ENCODE measurements at regions not wholly inside any gene's neighbourhood (a gene's known extent, or its start where the extent isn't known, plus 50 kb on each side); places are given as distances from the start of the nearest gene placed in this dataset.
"Not testable (repeated sequence)": the region's sequence is repeated elsewhere in the genome, so short reads cannot be mapped to it uniquely, and the experiment has no call there.

DNA sequence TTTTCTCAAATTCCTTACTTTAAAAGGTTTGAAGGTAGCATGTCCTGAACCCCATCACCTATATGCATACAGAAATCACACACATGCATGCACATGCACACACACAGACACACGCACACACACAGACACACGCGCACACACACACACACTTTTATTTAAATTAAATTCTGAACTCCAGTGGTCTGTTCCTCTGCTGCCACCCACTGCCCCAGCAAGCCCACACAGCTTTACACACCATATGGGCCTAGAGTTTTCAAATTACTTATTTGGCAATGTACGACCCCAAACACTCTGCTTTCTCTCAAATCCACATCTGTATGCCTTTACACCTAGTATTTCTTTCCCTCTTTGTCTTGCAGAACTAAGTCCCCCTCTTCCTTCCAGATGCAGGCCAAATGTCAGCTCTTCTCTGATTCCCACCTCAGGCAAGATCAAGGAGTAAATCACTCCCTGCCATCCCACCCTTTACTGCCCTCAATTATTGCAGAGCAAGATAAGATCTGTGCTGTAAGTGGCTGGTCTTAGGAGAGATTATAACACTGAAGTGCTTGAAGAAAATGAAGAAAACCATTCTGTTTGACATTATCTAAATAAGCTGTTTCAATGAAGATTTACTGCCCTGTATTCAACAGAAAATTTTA lies 429.9 kb upstream of the CXADR start:
- no peak for DNase-seq (ENCODE audit: low read depth in 2 of 2, low spot score in 1 of 2)

DNA sequence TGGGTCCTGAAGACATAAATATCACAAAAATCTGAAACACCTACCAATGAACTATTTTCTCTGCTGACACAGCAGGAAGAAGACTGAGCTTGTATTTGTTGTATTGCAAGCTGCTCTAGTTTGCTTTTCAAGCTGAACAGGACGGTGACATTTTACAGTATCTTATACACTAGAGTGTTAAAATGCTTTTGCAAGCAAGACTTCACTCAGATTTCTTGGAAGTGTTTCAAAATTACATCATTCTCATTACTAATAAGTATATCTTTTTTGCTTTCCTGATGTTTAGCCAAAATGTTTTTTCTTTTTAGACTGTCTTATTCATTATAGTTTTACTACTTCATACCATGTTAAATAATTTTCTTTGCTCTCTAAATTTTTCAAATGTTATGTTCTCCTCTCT lies 427.1 kb upstream of the CXADR start:
- DNase-seq (ENCODE audit: low read depth in 2 of 2, low spot score in 1 of 2): no peak

DNA sequence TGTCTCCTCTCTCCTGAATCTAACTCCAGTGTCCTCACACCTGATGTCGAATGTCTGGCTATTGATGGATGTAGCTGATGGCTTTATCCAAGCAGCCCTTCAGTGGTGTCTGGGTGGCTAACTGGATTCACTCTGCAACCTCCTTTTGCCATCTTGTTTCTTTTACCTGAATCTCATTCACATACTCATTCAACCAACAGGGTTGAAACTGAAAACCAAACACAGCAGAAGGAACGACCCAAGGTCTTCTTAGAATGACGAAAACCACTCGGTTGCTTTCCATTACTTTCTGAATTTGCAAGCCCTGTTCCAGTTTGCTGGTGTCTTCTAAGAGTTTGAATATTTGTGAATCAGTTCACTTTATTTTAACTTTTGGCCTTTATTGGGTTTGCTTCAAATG lies 424.3 kb upstream of the CXADR start:
- no peak for DNase-seq (ENCODE audit: low read depth in 2 of 2, low spot score in 1 of 2)

DNA sequence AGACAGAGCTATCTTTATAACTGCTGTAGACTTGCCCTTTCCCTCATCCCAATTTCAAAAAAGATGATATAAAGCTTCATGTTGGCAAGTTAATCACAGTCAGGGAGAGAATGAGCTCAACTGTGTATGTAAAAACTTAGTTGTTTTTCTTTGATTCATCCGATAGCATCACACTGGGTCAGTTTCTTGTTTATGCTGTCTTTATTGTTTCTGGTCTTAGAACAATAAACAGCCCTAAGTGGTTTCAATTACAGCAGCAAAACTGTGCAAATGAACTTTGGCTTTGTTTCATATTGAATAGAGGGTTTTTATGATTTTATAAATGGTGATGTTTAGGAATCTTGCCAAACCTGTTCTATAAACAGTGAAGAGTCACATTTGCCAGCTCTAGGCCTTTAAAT lies 423.8 kb upstream of the CXADR start:
- DNase-seq (ENCODE audit: low read depth in 2 of 2, low spot score in 1 of 2): no peak

DNA sequence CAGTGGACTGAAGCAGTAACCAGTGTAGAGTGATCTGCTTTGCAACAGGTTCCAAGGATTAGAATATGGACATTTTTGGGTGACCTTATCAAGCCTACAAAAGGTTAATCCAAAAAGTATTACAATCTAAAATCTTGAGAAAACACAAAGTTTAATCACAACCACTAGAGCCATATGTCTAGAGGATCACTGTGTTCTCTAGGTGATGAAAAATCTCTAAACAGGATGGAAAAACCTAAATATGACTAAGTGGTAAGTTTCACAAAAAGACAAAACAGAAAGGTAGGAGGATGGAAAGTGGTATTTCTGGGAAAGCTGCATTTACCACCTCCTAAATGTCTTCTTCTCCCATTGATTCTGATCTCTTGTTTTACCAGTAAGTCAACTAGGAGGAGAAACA lies 411.1 kb upstream of the CXADR start:
- DNase-seq (ENCODE audit: low read depth in 2 of 2, low spot score in 1 of 2): no peak

DNA sequence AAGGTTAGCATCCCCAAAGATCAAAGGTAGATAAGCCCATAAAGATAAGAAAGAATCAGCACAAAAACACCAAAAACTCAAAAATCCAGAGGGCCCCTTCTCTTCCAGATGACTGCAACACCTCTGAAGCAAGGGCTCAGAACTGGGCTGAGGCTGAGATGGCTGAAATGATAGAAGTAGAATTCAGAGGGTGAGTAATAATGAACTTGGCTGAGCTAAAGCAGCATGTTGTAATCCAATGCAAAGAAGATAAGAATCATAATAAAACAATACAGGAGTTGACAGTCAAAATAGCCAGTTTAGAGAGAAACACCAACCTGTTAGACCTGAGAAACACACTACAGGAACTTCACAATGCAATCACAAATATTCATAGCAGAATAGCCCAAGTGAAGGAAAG lies 406.9 kb upstream of the CXADR start:
- DNase-seq (ENCODE audit: low read depth in 2 of 2, low spot score in 1 of 2): no peak

DNA sequence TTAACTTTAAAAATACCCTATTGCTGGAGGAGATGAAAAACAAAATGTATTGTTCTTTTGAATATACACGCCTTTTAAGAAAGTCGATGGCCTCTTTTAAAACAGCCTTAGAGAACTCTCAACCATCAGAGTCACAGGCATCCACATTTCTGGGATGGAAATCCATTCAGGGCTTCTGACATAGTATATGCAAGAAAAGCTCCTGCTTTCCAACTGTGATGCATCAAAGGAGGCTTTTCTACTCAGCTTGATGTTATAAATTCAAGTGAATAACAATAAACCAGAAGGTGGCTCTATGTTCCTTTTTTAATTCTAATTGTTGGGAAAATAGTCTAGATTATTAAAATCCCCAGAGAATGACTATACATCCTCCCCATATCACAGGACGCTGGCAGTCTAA lies 398.8 kb upstream of the CXADR start:
- DNase-seq (ENCODE audit: low read depth in 2 of 2, low spot score in 1 of 2): no peak

DNA sequence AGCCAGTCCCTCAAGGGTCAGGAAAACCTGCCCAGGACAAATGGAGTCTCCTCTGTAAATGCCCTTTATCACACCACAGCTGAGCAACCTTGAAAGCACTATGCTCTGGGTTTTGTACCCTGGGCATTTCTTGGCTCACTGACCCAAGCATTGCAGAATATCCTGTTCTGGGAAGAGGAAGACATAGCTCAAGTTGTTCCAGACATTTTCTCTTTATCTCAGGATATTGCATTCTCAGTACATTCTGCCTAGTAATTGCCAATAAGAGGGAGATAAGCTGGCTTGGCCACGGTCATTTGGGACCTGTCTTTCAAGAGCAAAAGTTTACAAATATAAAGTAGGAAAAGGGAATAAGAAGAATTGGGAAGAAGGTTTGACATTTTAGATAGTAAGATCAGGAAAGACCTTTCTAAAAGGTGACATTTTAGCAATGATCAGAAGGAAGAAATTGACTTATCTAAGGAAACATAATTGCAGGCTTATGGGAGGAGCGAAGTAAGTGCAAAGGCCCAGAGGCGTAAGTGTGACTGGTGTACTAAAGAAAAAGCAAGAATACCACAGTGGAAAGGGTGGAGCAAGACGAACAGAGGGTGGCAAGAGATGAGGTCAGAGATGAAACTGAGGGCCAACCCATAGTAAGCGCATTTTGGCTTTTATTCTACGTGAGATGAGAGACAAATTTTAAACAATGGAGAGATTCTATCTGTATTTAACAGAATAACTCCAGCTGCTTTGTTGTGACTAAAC lies 394.0 kb upstream of the CXADR start:
- no peak for DNase-seq (ENCODE audit: low read depth in 2 of 2, low spot score in 1 of 2)

DNA sequence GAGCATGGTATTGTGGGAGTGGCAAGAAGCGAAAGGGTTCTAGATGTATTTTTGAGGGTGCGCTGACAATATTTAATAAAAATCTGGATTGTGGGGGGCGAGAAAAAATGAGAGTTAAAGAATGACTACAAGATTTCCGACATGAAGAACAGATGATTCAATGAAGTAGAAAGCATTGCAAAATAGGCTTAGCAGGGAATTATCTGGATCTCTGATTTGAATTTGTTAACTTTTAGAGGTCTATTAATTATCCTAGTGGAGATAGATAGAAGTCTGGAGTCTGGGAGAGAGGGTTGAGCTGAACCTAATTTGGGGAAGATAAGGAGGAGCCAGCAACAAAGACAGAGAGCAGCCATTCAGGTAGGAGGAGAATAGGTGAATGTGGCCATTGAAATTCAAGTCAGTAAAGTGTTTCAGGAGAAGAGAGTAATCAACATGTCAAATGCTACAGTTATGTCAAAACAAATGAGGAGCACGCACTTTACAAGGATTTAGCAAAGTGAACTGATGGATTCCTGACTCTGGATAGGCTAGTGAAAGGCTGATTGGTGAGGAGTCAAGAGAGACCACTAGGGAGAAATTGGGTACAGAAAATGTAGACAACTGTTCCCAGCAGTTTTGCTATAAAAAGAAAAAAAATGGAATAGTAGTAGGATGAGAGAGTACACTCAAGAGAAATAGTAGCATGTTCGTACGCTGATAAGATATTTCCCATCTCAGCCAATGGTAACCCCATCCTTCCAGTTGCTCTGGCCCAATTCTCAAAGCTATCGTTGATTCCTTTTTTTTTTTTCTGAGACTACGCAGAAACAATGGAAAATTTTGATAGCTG lies 393.2 kb upstream of the CXADR start:
- DNase-seq (ENCODE audit: low read depth in 2 of 2, low spot score in 1 of 2): no peak

DNA sequence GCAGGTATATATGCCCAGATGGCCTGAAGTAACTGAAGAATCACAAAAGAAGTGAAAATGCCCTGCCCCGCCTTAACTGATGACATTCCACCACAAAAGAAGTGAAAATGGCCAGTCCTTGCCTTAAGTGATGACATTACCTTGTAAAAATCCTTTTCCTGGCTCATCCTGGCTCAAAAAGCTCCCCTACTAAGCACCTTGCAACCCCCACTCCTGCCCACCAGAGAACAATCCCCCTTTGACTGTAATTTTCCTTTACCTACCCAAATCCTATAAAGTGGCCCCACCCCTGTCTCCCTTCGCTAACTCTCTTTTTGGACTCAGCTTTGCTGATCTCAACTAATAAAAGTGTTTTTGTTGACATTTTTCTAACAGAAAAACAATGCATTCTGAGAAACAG lies 385.4 kb upstream of the CXADR start:
- not testable (repeated sequence) for DNase-seq (ENCODE audit: low read depth in 2 of 2, low spot score in 1 of 2)

DNA sequence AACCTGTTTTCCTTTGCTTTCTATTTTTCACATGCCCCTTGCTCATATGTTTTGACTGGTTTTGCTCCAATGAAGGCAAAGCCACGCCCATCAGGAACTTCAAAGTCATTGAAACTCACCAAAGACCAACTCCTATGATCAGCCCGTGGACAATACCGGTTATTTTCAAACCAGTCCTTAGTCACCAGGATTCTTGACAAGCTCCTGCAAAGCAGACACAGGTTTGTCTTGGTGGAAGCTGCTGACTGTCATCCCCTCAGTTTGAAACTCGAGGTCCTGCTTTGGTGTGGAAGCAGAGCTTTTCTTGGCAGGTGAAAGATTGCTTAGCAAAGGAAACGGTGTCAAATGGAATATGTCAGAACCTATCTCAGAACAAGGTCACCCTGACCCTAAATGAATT lies 384.7 kb upstream of the CXADR start:
- DNase-seq (ENCODE audit: low read depth in 2 of 2, low spot score in 1 of 2): no peak

DNA sequence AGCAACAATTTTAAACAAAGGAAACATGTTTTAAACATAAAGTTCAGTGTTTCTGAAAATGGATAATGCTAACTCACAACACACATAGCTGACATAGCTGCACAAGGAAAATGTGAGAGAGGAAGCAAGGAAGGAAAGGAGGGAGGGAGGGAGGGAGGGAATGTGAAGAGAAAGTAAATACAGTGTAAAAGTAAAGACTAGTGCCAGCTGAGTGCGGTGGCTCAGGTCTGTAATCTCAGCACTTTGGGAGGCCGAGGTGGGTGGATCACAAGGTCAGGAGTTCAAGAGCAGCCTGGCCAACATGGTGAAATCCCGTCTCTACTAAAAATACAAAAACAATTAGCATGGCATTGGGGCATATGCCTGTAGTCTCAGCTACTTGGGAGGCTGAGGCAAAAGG lies 373.7 kb upstream of the CXADR start:
- DNase-seq (ENCODE audit: low read depth in 2 of 2, low spot score in 1 of 2): not testable (repeated sequence)

DNA sequence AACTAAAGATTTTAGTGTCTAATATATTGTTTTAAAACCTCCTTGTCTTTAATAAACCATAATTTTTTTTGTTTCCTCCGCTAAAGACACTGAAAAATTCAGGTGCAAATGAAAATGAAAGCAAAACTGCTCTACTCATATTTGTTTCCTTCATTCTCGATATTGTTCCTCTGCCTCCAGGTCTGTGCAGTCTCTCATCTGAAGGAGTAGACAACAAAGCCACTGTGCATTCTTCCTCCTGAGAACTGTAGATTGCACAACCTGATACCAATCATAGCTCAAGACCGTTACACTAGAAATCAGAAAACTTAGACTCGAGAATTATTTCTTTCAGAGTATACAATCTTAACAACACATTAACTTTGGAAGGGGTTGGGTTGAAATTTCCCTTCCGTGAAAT lies 373.1 kb upstream of the CXADR start:
- no peak for DNase-seq (ENCODE audit: low read depth in 2 of 2, low spot score in 1 of 2)

DNA sequence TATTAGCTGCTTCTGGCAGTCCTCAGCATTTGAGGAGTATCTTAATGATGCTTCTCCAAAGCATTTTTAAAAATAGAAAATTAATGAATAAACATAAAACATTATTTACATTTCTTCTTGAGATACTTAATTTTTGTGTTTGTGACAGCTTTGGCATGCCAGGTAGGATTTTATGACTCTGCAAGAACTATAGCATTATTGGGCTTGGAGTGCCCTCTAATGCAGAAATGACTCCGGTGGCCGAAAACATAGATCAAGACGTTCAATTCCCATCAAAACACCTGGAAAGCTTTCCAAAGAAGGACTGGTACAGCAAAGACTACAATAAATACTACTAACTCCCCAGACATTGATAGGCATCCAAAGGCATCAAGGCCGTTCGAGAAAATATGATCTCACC lies 366.4 kb upstream of the CXADR start:
- no peak for DNase-seq (ENCODE audit: low read depth in 2 of 2, low spot score in 1 of 2)

DNA sequence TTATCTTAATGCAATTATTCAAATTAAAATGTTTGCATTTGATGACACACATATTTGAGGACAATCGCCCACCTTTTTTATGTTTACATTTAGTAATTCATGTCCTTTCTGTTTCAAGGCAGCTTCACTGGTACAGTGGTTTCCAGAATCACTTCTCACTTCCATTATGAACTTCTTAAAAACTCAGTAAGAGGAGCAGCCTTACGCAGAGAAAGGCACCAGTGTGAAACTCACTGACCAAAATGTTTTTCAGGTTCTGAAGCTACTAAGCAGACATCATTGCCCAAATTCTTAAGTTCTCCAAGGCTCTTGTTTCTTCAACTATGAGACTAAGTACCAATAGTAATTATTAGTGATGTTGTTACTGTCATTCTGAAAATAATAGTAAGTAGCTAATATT lies 353.1 kb upstream of the CXADR start:
- no peak for DNase-seq (ENCODE audit: low read depth in 2 of 2, low spot score in 1 of 2)

DNA sequence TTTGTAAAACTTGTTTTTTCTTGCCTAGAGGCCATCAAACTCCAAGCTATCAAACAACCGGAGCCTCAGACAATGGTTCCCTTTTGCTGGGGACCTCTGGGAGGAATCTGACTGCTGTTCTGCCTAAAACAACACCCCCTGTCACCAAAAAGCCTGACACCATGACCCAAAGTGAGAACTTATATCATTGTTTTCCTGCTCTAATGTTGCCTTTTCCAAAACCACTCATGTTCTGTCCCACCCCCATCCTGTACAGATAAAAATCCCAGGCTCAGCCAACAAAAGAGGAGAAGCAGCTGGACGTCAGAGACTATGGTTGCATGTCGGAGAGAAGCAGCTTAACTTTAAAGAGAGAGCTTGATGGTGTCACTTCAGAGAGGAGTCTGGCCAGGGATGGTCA lies 327.2 kb upstream of the CXADR start:
- DNase-seq (ENCODE audit: low read depth in 2 of 2, low spot score in 1 of 2): no peak

DNA sequence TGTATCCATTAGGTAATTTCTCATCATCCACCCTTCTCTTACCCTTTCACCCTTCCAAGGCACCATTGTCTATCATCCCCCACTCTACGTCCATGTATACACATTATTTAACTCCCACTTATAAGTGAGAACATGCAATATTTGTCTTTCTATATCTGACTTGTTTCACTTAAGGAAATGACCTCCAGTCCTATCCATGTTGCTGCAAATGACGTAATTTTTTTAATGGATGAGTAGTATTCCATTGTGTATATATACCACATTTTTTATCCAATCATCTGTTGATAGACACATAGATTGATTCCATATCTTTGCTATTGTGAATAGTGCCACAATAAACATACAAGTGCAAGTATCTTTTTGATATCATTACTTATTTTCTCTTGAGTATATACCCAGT lies 322.9 kb upstream of the CXADR start:
- no peak for DNase-seq (ENCODE audit: low read depth in 2 of 2, low spot score in 1 of 2)

DNA sequence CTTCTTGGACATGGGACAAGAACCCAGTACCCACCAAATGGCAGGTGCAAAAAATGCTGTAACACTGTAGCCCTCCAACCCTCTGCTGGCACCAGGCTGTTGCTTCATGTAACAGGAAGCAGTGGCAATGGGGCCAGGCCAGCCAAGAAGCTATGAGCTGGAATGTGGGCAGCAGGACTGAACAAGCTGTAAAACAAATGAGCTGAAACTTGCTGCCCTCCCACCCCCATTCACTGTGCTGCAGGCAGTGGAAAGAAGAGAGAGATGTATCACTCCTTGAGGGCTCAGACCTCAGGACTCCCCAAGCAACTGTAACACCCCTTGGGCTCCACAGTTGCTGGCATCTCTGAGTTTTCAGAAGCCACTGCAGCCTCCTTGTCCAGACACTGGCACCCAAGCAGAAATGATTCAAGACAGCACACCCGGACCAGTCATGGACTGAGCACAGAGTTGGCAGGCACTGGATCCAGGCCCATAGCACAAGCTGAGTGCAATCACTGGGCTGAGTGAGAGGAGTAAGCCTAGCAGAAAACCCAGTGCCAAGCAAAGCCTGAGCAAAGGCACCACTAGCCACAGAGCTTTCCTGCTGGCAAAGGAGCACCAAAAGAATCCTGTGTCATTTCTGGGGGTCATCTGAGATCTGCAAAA lies 321.4 kb upstream of the CXADR start:
- no peak for DNase-seq (ENCODE audit: low read depth in 2 of 2, low spot score in 1 of 2)

DNA sequence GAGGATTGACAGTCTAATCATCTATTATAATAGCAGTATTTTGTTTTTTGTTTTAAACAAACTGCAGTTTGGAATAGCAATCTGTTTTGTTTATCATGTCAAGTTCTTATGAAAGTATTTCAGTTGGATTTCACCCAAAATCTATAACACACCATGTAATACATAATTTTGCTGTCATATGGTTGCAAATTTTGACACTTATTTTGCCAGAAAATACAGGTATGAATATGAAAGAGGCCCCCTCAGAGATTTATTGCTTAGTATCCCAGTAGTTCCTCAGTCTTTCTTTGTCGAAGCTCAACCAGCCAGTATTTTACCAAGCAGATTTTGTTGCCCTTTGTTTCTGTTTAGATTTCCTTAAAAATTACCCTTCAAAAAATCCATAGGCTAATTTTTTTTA lies 317.5 kb upstream of the CXADR start:
- DNase-seq (ENCODE audit: low read depth in 2 of 2, low spot score in 1 of 2): no peak

DNA sequence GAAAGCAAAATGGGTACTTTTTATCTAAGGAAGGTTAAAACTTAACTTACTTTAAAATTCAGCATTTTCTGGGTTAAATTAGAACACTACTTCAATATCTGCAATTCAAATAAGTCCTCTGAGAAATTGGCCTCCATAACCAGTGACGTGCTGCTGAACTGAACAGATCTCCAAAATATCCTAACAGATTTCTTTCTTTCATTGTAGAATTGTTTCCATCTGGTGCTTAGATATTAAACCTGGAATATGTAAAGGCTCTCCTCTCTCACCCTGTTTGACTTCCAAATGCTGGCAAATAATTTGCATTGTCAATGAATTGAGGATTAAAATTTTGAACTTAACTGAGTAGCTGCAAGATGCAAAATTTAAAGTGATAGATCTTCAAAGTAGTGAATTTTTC lies 316.9 kb upstream of the CXADR start:
- no peak for DNase-seq (ENCODE audit: low read depth in 2 of 2, low spot score in 1 of 2)

DNA sequence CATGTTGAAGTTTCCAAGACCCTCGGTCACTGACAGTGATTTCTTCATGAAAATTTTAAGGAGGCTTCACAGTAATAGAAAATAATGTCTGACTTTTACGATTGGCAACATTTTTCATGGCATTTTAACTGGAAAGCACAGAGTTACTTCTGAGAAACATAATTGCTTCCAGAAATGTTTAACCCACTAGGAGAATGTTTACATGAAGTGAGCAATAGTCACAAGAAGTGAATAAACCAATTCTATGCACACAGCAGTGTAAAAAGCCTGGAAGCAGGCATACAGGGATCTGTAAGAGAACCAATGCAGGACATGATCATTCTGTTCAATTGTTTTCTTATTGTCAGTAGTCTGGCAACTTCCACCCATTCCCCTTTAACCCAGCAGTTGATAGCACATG lies 316.2 kb upstream of the CXADR start:
- DNase-seq (ENCODE audit: low read depth in 2 of 2, low spot score in 1 of 2): no peak

DNA sequence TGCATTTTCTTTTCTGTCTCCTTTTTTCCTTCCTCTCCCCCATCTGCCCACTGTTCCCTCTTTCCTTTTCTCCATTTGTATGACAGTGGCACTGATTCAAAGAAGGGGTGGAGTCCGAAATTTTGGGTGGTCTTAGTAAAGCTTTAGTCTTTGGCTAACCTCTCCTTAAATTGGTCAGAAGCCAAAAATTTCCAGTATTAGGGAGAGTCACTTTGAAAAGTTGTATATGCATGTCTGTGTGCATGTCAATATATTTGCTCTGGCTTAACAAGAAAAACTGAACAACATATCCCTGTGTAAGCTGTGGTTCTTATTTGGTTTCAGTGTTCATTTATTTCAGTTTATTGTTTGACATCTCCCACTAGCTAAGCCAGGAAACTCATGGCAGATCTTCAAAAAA lies 314.8 kb upstream of the CXADR start:
- DNase-seq (ENCODE audit: low read depth in 2 of 2, low spot score in 1 of 2): no peak

Measured in stimulated activated CD8-positive, alpha-beta memory T cell treated with anti-CD3 and anti-CD28 coated beads, Interleukin-4, amount 100 ng/mL, for 1 hour (primary cell).